Panc1 (cell line): ENCODE measurements at regions not wholly inside any gene's neighbourhood (a gene's known extent, or its start where the extent isn't known, plus 50 kb on each side); places are given as distances from the start of the nearest gene placed in this dataset.
"Not testable (repeated sequence)": the region's sequence is repeated elsewhere in the genome, so short reads cannot be mapped to it uniquely, and the experiment has no call there.

Experiments used
- ATAC-seq: fragments of 200-7000 bp; cut with Tn5 transposase; 2 replicates; pipeline ENCODE4 v1.9.1; 2020; ENCODE audit warnings: mild to moderate bottlenecking, moderate library complexity
- BruUV-seq: library from RNA; stranded (reverse); fragments of 400-500 nt; replicated peaks from 2 replicates; lab custom pipeline; 2021; lab: Mats Ljungman, UMichigan
- CTCF ChIA-PET: fragments of 300-600 bp; sonication (Branson Sonifier 250); formaldehyde crosslinking; loops from one replicate; lab custom pipeline; 2022; ENCODE audit warnings: antibody characterized with exemption; lab: Charles Lee
- POLR2A ChIA-PET: fragments of 300-600 bp; sonication (Branson Sonifier 250); formaldehyde crosslinking; loops from one replicate; lab custom pipeline; 2022; ENCODE audit warnings: antibody characterized with exemption; lab: Charles Lee
- DNase-seq: peaks from one replicate; pipeline ENCODE4 v3.0.0-alpha.2; 2010; ENCODE audit warnings: low read depth, low spot score
- H3K27ac ChIP-seq: 2 replicates; pipeline ENCODE4 v1.5.1; 2011; ENCODE audit warnings: mild to moderate bottlenecking, low read length, inconsistent platforms
- H3K27me3 ChIP-seq: fragments of 200-500 bp; sonication (Bioruptor generic); 2 replicates; pipeline ENCODE4 v1.6.0; 2014; ENCODE audit warnings: low read length, inconsistent platforms; ENCODE audit not compliant: control insufficient read depth, insufficient read depth
- H3K36me3 ChIP-seq: fragments of 200-500 bp; sonication (Bioruptor generic); 2 replicates; pipeline ENCODE4 v1.5.1; 2014; ENCODE audit warnings: inconsistent platforms, mild to moderate bottlenecking, low read length, moderate library complexity; ENCODE audit not compliant: control insufficient read depth, insufficient read depth
- H3K4me1 ChIP-seq: 2 replicates; pipeline ENCODE4 v1.5.1; 2011; ENCODE audit warnings: inconsistent platforms, mild to moderate bottlenecking, low read length, moderate library complexity; ENCODE audit not compliant: control insufficient read depth, insufficient read depth
- H3K4me3 ChIP-seq, 2 experiments: 2 replicates each; pipeline ENCODE4 v1.5.1; 2011 to 2012; ENCODE audit warnings: low read depth in 2 of 2, low read length in 2 of 2, mild to moderate bottlenecking in 2 of 2, inconsistent platforms in 1 of 2, moderate library complexity in 1 of 2
- H3K9me3 ChIP-seq: fragments of 200-500 bp; sonication (Bioruptor generic); 2 replicates; pipeline ENCODE4 v1.5.1; 2014; ENCODE audit warnings: low read depth, mild to moderate bottlenecking, inconsistent platforms, low read length, moderate library complexity; ENCODE audit not compliant: control insufficient read depth, insufficient read depth
- CTCF ChIP-seq: fragments of 450-650 bp; IDR thresholded peaks from 2 replicates; pipeline ENCODE4 v1.5.1; 2017; ENCODE audit warnings: mild to moderate bottlenecking
- POLR2AphosphoS5 ChIP-seq: IDR thresholded peaks from 2 replicates; pipeline ENCODE4 v1.6.1; 2012; ENCODE audit warnings: mild to moderate bottlenecking, low read depth, low read length, moderate library complexity
- REST ChIP-seq, 2 experiments: IDR thresholded peaks; 2 replicates each; pipeline ENCODE4 v1.6.1; 2011 to 2012; ENCODE audit warnings: low read depth in 2 of 2, control low read depth in 1 of 2, low read length in 1 of 2, mild to moderate bottlenecking in 1 of 2, moderate library complexity in 1 of 2; ENCODE audit not compliant: insufficient read depth in 1 of 2
- SIN3A ChIP-seq: IDR thresholded peaks from 2 replicates; pipeline ENCODE4 v1.6.1; 2012; ENCODE audit warnings: low read depth, mild to moderate bottlenecking, low read length, moderate library complexity, borderline replicate concordance; ENCODE audit not compliant: insufficient read depth
- TCF7L2 ChIP-seq: IDR thresholded peaks from 2 replicates; pipeline ENCODE4 v1.6.1; 2011; ENCODE audit warnings: mild to moderate bottlenecking, low read depth, low read length, inconsistent platforms
- in situ Hi-C: cut with HindIII; loops from 2 replicates; pipeline ENCODE4 v1.10.0; 2016; ENCODE audit warnings: low sequenced_read_pairs, low pct_unique_long_range_greater_than_20kb
- intact Hi-C: fragments of 100-400 bp; cut with micrococcal nuclease; formaldehyde crosslinking; loops from one replicate; pipeline ENCODE4 v1.10.0; 2022; ENCODE audit not compliant: unreplicated experiment

- ChIA-PET CTCF (no interaction called here), POLR2A (no interaction called here)
- ATAC-seq (no peak), DNase-seq (no peak)
- no peaks in the 10 kb centered on the region for H3K36me3 ChIP-seq
- no peaks in the 10 kb centered on the region for H3K4me1 ChIP-seq
- no peak overlapping the region for H3K27ac ChIP-seq
- H3K4me3 ChIP-seq: no peak overlapping the region
- H3K9me3 ChIP-seq: no peaks in the 10 kb centered on the region
- no TSS peak for BruUV-seq
- intact Hi-C loops (no loop called here), in situ Hi-C loops (no loop called here)
- TF ChIP-seq REST (IDR thresholded peaks at IDR 0.05; ENCODE audit: insufficient read depth in 1 of 2, low read depth in 2 of 2, low read length in 1 of 2) (no peak), CTCF (no peak), POLR2AphosphoS5 (no peak), SIN3A (no peak), TCF7L2 (no peak)
- no peaks in the 10 kb centered on the region for H3K27me3 ChIP-seq
These were observed 105.0 kb upstream of the SPAG17 start for GRCh38 chr1:118290046-118290445.

GRCh38 chr1:118280656-118281055, 95.6 kb upstream of the SPAG17 start:
- DNase-seq, intact Hi-C loops, ATAC-seq, POLR2A ChIA-PET, in situ Hi-C loops, BruUV-seq, H3K36me3 ChIP-seq, H3K4me3 ChIP-seq, CTCF ChIA-PET, H3K27ac ChIP-seq, H3K4me1 ChIP-seq, H3K9me3 ChIP-seq, H3K27me3 ChIP-seq: not testable (repeated sequence)

- TF ChIP-seq CTCF (no peak), REST (IDR thresholded peaks at IDR 0.05; ENCODE audit: insufficient read depth in 1 of 2, low read depth in 2 of 2, low read length in 1 of 2) (no peak), SIN3A (no peak), TCF7L2 (no peak), POLR2AphosphoS5 (no peak)
- Histone ChIP-seq H3K4me1 (no peaks in the 10 kb centered on the region), H3K27ac (no peak overlapping the region), H3K36me3 (no peaks in the 10 kb centered on the region), H3K9me3 (no peaks in the 10 kb centered on the region), H3K27me3 (no peaks in the 10 kb centered on the region), H3K4me3 (no peak overlapping the region)
- DNase-seq (no peak), ATAC-seq (no peak)
- CTCF ChIA-PET: no interaction called here
- intact Hi-C loops: no loop called here
- no TSS peak for BruUV-seq
- in situ Hi-C loops: no loop called here
- POLR2A ChIA-PET: no interaction called here
These were observed 90.6 kb upstream of the SPAG17 start for GRCh38 chr1:118275472-118276115.
